ENCODE measurements at regions not wholly inside any gene's neighbourhood (a gene's known extent, or its start where the extent isn't known, plus 50 kb on each side); places are given as distances from the start of the nearest gene placed in this dataset.

- TF ChIP-seq ZFX (IDR thresholded peaks at IDR 0.05; ENCODE audit: borderline replicate concordance): no peak
- TF ChIP-seq, protein P1, sequence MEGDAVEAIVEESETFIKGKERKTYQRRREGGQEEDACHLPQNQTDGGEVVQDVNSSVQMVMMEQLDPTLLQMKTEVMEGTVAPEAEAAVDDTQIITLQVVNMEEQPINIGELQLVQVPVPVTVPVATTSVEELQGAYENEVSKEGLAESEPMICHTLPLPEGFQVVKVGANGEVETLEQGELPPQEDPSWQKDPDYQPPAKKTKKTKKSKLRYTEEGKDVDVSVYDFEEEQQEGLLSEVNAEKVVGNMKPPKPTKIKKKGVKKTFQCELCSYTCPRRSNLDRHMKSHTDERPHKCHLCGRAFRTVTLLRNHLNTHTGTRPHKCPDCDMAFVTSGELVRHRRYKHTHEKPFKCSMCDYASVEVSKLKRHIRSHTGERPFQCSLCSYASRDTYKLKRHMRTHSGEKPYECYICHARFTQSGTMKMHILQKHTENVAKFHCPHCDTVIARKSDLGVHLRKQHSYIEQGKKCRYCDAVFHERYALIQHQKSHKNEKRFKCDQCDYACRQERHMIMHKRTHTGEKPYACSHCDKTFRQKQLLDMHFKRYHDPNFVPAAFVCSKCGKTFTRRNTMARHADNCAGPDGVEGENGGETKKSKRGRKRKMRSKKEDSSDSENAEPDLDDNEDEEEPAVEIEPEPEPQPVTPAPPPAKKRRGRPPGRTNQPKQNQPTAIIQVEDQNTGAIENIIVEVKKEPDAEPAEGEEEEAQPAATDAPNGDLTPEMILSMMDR (IDR thresholded peaks at IDR 0.05): no peak
- H3K27ac ChIP-seq: no peak overlapping the region
These were observed 491.5 kb upstream of the B3GALT2 start for GRCh38 chr1:193677874-193678273.

DNA sequence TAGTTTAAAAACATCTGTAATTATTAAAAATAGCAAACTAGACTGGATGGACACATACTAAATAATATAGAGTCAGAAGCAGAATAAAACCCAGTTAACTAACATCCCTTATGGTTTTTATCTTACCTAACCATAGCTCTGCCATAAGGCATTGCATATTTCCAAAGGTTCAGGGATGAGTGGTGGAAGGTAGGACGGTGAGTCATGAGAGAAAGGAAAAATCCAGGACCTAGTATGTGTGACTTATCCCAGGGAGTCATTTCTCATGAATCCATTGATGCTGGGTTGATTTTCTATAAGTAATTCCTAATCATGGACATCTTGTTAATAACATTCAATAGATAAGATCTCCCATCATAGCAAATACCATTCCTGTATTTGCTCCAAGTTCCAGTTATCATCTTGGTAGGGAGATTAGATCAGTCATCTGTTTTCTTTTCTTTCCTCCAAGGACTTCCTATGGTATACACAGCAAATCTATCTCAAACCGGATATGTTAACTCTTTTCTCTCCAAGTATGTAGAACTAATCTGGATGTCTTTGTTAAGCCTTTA is 490.7 kb upstream of the B3GALT2 start:
- no peak overlapping the region for H3K27ac ChIP-seq
- TF ChIP-seq, protein P1 (IDR thresholded peaks at IDR 0.05): no peak
- TF ChIP-seq ZFX (IDR thresholded peaks at IDR 0.05; ENCODE audit: borderline replicate concordance): no peak

GRCh38 chr1:193674292-193674944 is 488.0 kb upstream of the B3GALT2 start:
- H3K27ac ChIP-seq: no peak overlapping the region

DNA sequence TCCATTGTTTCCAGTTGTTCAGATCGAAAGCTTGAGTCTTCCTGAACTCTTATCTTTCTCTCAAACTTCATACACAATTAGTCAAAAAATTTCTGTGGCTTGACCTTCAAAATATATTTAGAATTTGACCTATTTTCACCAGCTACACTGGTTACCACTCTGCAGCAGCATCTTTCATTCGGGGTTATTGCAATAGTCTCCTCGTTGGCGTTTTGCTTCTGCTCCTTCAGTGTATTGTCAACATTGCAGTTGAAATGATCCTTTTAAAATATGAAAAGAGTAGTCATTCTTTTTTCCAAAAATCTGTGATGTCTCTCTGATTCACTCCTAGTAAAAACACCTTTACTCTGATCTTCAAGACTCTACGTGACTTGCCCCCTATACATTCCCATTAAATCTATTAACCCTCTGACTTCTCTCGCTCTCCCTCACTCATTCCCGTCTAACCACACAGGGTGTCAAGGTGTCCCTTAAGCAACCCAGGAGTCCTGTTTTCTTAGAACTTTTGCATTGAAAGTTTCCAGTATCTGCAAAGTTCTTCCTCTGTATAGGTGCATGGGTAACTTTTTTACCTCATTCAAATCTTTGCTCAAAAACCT is 480.2 kb upstream of the B3GALT2 start:
- TF ChIP-seq ZFX (IDR thresholded peaks at IDR 0.05; ENCODE audit: borderline replicate concordance): no peak
- TF ChIP-seq, protein P1 (IDR thresholded peaks at IDR 0.05): no peak
- no peak overlapping the region for H3K27ac ChIP-seq

More at GRCh38 chr1:193674292-193674944, 488.0 kb upstream of the B3GALT2 start:
- TF ChIP-seq ZFX (IDR thresholded peaks at IDR 0.05; ENCODE audit: borderline replicate concordance): no peak
- TF ChIP-seq, protein P1 (IDR thresholded peaks at IDR 0.05): no peak

DNA sequence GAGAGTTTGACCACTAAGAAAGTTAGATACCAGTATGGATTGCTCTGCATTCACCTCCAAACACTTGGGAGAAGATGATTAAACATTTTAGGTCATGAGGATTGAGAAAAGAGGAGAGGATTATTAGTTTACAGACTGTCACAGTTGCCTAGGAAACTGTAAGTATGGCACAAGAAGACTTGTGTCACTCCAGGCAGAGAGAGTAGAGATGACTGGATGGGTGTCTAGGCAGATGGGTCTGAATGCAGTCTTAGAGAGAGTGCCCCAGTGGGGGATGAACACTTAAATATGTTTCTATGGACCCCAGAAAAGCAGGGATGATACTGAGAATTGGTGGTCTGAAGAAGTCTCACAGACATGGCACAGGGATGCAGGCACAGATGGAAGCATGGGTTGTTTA is 477.6 kb upstream of the B3GALT2 start:
- H3K27ac ChIP-seq: no peak overlapping the region
- TF ChIP-seq, protein P1 (IDR thresholded peaks at IDR 0.05): no peak
- no peak for TF ChIP-seq ZFX (IDR thresholded peaks at IDR 0.05; ENCODE audit: borderline replicate concordance)

- H3K27ac ChIP-seq: no peak overlapping the region
- TF ChIP-seq ZFX (IDR thresholded peaks at IDR 0.05; ENCODE audit: borderline replicate concordance): no peak
- TF ChIP-seq, protein P1 (IDR thresholded peaks at IDR 0.05): no peak
These were observed 475.6 kb upstream of the B3GALT2 start for GRCh38 chr1:193662030-193662429.

DNA sequence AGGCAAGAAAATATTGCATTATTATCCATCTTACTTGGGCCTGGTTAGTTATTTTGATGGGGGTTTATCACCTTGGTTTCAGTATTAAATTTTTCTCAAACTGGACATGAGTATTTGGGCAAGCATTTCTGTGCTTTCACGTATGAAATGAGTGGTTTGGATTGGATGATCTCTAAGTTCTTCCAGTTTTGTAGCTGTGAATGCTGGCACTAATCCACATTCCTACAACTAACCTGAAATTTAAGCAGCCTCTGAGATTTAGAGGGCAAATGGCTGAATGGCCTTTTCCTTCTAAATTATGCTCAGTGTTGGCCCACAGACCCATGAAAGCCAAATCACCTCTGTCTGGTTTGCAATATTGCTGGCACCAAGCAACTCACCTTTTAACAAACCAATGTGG is 475.0 kb upstream of the B3GALT2 start:
- no peak overlapping the region for H3K27ac ChIP-seq
- TF ChIP-seq, protein P1 (IDR thresholded peaks at IDR 0.05): no peak
- no peak for TF ChIP-seq ZFX (IDR thresholded peaks at IDR 0.05; ENCODE audit: borderline replicate concordance)

All from 22Rv1 (cell line).